SK-N-SH treated with all-trans-retinoic acid at 6 μM for 48 hours (cell line): ENCODE measurements at regions not wholly inside any gene's neighbourhood (a gene's known extent, or its start where the extent isn't known, plus 50 kb on each side); places are given as distances from the start of the nearest gene placed in this dataset.
"Not testable (repeated sequence)": the region's sequence is repeated elsewhere in the genome, so short reads cannot be mapped to it uniquely, and the experiment has no call there.

Source experiments
- ARNTL ChIP-seq: fragments of 450-650 bp; formaldehyde crosslinking; IDR thresholded peaks from 2 replicates; pipeline ENCODE4 v1.5.0; 2020; ENCODE audit warnings: low read depth, mild to moderate bottlenecking, moderate library complexity, borderline replicate concordance
- ESRRG ChIP-seq: fragments of 250-450 bp; sonication (Bioruptor Pico); IDR thresholded peaks from 2 replicates; pipeline ENCODE4 v1.6.1; 2021; ENCODE audit warnings: mild to moderate bottlenecking
- GLIS3 ChIP-seq: fragments of 250-450 bp; sonication (Bioruptor Pico); IDR thresholded peaks from 2 replicates; pipeline ENCODE4 v1.5.0; 2020; ENCODE audit warnings: mild to moderate bottlenecking, moderate library complexity
- RARB ChIP-seq: fragments of 250-450 bp; sonication (Bioruptor Pico); IDR thresholded peaks from 2 replicates; pipeline ENCODE4 v1.8.0; 2021; ENCODE audit warnings: mild to moderate bottlenecking, moderate library complexity
- TOX ChIP-seq: fragments of 250-450 bp; sonication (Bioruptor Pico); IDR thresholded peaks from 2 replicates; pipeline ENCODE4 v1.8.0; 2021; ENCODE audit warnings: mild to moderate bottlenecking, moderate library complexity, borderline replicate concordance
- ZFP30 ChIP-seq: fragments of 450-650 bp; formaldehyde crosslinking; IDR thresholded peaks from 2 replicates; pipeline ENCODE4 v1.5.0; 2022; ENCODE audit warnings: mild to moderate bottlenecking, moderate library complexity
- ZNF8 ChIP-seq: fragments of 450-650 bp; formaldehyde crosslinking; IDR thresholded peaks from 2 replicates; pipeline ENCODE4 v1.5.0; 2020; ENCODE audit warnings: mild to moderate bottlenecking, moderate library complexity
- TF ChIP-seq, protein P1 (sequence below): fragments of 250-450 bp; sonication (Bioruptor Pico); IDR thresholded peaks from 2 replicates; pipeline ENCODE4 v1.8.0; 2020; ENCODE audit warnings: mild to moderate bottlenecking, moderate library complexity, borderline replicate concordance
- TF ChIP-seq, protein P2 (sequence below): fragments of 250-450 bp; sonication (Bioruptor Pico); IDR thresholded peaks from 2 replicates; pipeline ENCODE4 v1.5.1; 2020; ENCODE audit warnings: low read depth, mild to moderate bottlenecking, moderate library complexity

DNA sequence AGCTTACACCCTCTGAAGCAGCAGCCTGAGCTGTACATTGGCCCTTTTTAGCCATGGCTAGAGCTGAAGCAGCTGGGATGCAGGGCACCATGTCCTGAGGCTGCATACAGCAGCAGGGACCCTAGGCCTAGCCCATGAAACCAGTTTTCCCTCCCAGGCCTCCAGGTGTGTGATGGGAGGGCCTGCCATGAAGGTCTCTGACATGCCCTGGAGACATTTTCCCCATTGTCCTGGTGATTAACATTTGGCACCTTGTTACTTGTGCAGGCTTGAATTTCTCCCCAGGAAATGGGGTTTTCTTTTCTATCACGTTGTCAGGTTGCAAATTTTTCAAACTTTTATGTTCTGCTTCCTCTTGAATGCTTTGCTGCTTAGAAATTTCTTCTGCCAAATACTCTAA is 206.8 kb upstream of the GADL1 start:
- not testable (repeated sequence) for TF ChIP-seq TOX (CRISPR knock-in tag); ZFP30 (CRISPR knock-in tag); ZNF8; ARNTL; RARB (CRISPR knock-in tag); GLIS3 (CRISPR knock-in tag); ESRRG
- TF ChIP-seq, protein P1, sequence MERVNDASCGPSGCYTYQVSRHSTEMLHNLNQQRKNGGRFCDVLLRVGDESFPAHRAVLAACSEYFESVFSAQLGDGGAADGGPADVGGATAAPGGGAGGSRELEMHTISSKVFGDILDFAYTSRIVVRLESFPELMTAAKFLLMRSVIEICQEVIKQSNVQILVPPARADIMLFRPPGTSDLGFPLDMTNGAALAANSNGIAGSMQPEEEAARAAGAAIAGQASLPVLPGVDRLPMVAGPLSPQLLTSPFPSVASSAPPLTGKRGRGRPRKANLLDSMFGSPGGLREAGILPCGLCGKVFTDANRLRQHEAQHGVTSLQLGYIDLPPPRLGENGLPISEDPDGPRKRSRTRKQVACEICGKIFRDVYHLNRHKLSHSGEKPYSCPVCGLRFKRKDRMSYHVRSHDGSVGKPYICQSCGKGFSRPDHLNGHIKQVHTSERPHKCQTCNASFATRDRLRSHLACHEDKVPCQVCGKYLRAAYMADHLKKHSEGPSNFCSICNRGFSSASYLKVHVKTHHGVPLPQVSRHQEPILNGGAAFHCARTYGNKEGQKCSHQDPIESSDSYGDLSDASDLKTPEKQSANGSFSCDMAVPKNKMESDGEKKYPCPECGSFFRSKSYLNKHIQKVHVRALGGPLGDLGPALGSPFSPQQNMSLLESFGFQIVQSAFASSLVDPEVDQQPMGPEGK: not testable (repeated sequence)
- TF ChIP-seq, protein P2, sequence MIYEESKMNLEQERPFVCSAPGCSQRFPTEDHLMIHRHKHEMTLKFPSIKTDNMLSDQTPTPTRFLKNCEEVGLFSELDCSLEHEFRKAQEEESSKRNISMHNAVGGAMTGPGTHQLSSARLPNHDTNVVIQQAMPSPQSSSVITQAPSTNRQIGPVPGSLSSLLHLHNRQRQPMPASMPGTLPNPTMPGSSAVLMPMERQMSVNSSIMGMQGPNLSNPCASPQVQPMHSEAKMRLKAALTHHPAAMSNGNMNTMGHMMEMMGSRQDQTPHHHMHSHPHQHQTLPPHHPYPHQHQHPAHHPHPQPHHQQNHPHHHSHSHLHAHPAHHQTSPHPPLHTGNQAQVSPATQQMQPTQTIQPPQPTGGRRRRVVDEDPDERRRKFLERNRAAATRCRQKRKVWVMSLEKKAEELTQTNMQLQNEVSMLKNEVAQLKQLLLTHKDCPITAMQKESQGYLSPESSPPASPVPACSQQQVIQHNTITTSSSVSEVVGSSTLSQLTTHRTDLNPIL (CRISPR knock-in tag): not testable (repeated sequence)
